HepG2 (cell line): ENCODE measurements at regions not wholly inside any gene's neighbourhood (a gene's known extent, or its start where the extent isn't known, plus 50 kb on each side); places are given as distances from the start of the nearest gene placed in this dataset.

Experiments used
- ATAC-seq: fragments of 200-7000 bp; cut with Tn5 transposase; 3 replicates; pipeline ENCODE4 v1.9.1; 2020; ENCODE audit warnings: mild to moderate bottlenecking, moderate library complexity
- BruUV-seq: library from RNA; stranded (reverse); fragments of 400-500 nt; replicated peaks from 2 replicates; lab custom pipeline; 2021; lab: Mats Ljungman, UMichigan
- CTCF ChIA-PET: fragments of 300-600 bp; formaldehyde crosslinking; extraction: SDS; loops from one replicate; lab custom pipeline; 2021; ENCODE audit warnings: low total read pairs, inconsistent platforms, low intra/inter-chr PET ratio; lab: Yijun Ruan, JAX
- POLR2A ChIA-PET: fragments of 350-600 bp; sonication (Branson Sonifier 250); formaldehyde crosslinking; loops from one replicate; lab custom pipeline; 2020; ENCODE audit warnings: antibody characterized with exemption, inconsistent platforms; lab: Yijun Ruan, JAX
- DNase-seq: peaks from one replicate; pipeline ENCODE4 v3.0.0-alpha.2; 2015; ENCODE audit warnings: low spot score
- FAIRE-seq: peaks from 3 replicates; lab custom pipeline; 2011; peaks lifted over from hg19 to GRCh38; lab: Jason Lieb, UNC
- H2AFZ ChIP-seq: one replicate; pipeline ENCODE4 v1.6.1; 2011; ENCODE audit warnings: low read length, inconsistent platforms
- H3K27ac ChIP-seq: fragments of 300-600 bp; 3 replicates; pipeline ENCODE4 v1.8.0; 2011; ENCODE audit warnings: mixed run types, mild to moderate bottlenecking, mixed read lengths, low read length, inconsistent platforms; ENCODE audit not compliant: insufficient read depth; ENCODE audit errors: extremely low read length
- H3K27me3 ChIP-seq, 2 experiments: fragments of 200-600 bp in 1 of 2; 2 replicates in 1 of 2; 3 replicates in 1 of 2; pipeline versions ENCODE4 v1.6.0 to v1.8.0; 2011; ENCODE audit warnings: low read length in 2 of 2, mild to moderate bottlenecking in 2 of 2, moderate library complexity in 2 of 2, inconsistent platforms in 1 of 2; ENCODE audit not compliant: insufficient read depth in 2 of 2, control insufficient read depth in 1 of 2
- H3K36me3 ChIP-seq, 2 experiments: fragments of 200-600 bp in 1 of 2; replicated peaks in 1 of 2; 2 replicates in 1 of 2; 3 replicates in 1 of 2; pipeline versions ENCODE4 v1.5.1 to v1.8.0; 2011; ENCODE audit warnings: low read length in 2 of 2, inconsistent platforms in 1 of 2; ENCODE audit not compliant: insufficient read depth in 2 of 2, control insufficient read depth in 1 of 2
- H3K4me1 ChIP-seq: 2 replicates; pipeline ENCODE4 v1.5.1; 2012; ENCODE audit warnings: low read length, inconsistent platforms; ENCODE audit not compliant: insufficient read depth
- H3K4me2 ChIP-seq: 2 replicates; pipeline ENCODE4 v1.6.0; 2011; ENCODE audit warnings: low read depth, low read length, inconsistent platforms
- H3K4me3 ChIP-seq, 3 experiments: fragments of 200-600 bp in 1 of 3; sonication (generic), shearing (Covaris generic) in 1 of 3; replicated peaks in 1 of 3; 2 replicates each; pipeline ENCODE4 v1.5.1; 2011 to 2016; ENCODE audit warnings: low read length in 3 of 3, inconsistent platforms in 2 of 3, low read depth in 2 of 3, mild to moderate bottlenecking in 2 of 3, control low read depth in 1 of 3, mixed read lengths in 1 of 3; ENCODE audit not compliant: insufficient read depth in 1 of 3
- H3K79me2 ChIP-seq: one replicate; pipeline ENCODE4 v1.6.1; 2011; ENCODE audit warnings: low read length, inconsistent platforms; ENCODE audit not compliant: insufficient read depth
- H3K9ac ChIP-seq: 2 replicates; pipeline ENCODE4 v1.6.0; 2011; ENCODE audit warnings: mild to moderate bottlenecking, low read depth, low read length, inconsistent platforms; ENCODE audit not compliant: insufficient read depth
- H3K9me3 ChIP-seq: 2 replicates; pipeline ENCODE4 v1.5.1; 2012; ENCODE audit warnings: mild to moderate bottlenecking, low read length
- H4K20me1 ChIP-seq: 2 replicates; pipeline ENCODE4 v1.6.0; 2011; ENCODE audit warnings: inconsistent platforms, mild to moderate bottlenecking, low read length, moderate library complexity; ENCODE audit not compliant: insufficient read depth
- ATF2 ChIP-seq: sonication (generic); formaldehyde crosslinking; IDR thresholded peaks from 2 replicates; pipeline ENCODE4 v1.4.0; 2020; ENCODE audit warnings: missing genetic modification reagents
- ESRRA ChIP-seq: sonication (generic); formaldehyde crosslinking; IDR thresholded peaks from 2 replicates; pipeline ENCODE4 v1.5.1; 2020; ENCODE audit warnings: mild to moderate bottlenecking, low read depth, missing genetic modification reagents
- HNRNPH1 ChIP-seq: fragments of 200-400 bp; formaldehyde crosslinking; optimal IDR thresholded peaks from 2 replicates; pipeline ENCODE3; 2017; ENCODE audit warnings: mild to moderate bottlenecking, low read depth, low read length
- ISX ChIP-seq: sonication (generic); formaldehyde crosslinking; conservative IDR thresholded peaks from 2 replicates; pipeline ENCODE4 v1.5.0; 2020; ENCODE audit warnings: missing genetic modification reagents
- KDM5A ChIP-seq: fragments of 200-600 bp; sonication (generic); IDR thresholded peaks from 2 replicates; pipeline ENCODE4 v1.7.0; 2018; ENCODE audit warnings: antibody characterized with exemption, mild to moderate bottlenecking, low read length, borderline replicate concordance
- WGBS: methylation state at CpG from one replicate; pipeline ENCODE4 v1.1.6; 2017; ENCODE audit warnings: low lambda C conversion rate; 5-methylcytosine and 5-hydroxymethylcytosine counted together
- in situ Hi-C: cut with HindIII; loops from 2 replicates; pipeline ENCODE4 v1.10.0; 2017; ENCODE audit warnings: low pct_unique_long_range_greater_than_20kb; ENCODE audit not compliant: extremely low pct_ligation_motif_present
- intact Hi-C: fragments of 100-400 bp; cut with micrococcal nuclease; formaldehyde crosslinking; loops from one replicate; pipeline ENCODE4 v1.10.0; 2022; ENCODE audit not compliant: unreplicated experiment
- TF ChIP-seq, protein P1 (sequence below): fragments of 450-650 bp; IDR thresholded peaks from 2 replicates; pipeline ENCODE4 v1.6.1; 2017

- Histone ChIP-seq H3K4me3 (no peak overlapping the region), H3K36me3 (no peaks in the 10 kb centered on the region), H3K27ac (no peak overlapping the region), H3K4me2 (no peak overlapping the region), H2AFZ (no peak overlapping the region), H3K4me1 (no peaks in the 10 kb centered on the region), H3K9me3 (no peaks in the 10 kb centered on the region), H3K9ac (no peak overlapping the region), H4K20me1 (no peaks in the 10 kb centered on the region), H3K27me3 (no peaks in the 10 kb centered on the region), H3K79me2 (no peaks in the 10 kb centered on the region)
- FAIRE-seq (no peak), DNase-seq (no peak), ATAC-seq (no peak)
- WGBS, result 68% methylated on average over 5 of the region's 5 CpGs
- intact Hi-C loops (no loop called here), in situ Hi-C loops (no loop called here)
- ChIA-PET POLR2A (no interaction called here), CTCF (no interaction called here)
- no TSS peak for BruUV-seq
- TF ChIP-seq, protein P1, sequence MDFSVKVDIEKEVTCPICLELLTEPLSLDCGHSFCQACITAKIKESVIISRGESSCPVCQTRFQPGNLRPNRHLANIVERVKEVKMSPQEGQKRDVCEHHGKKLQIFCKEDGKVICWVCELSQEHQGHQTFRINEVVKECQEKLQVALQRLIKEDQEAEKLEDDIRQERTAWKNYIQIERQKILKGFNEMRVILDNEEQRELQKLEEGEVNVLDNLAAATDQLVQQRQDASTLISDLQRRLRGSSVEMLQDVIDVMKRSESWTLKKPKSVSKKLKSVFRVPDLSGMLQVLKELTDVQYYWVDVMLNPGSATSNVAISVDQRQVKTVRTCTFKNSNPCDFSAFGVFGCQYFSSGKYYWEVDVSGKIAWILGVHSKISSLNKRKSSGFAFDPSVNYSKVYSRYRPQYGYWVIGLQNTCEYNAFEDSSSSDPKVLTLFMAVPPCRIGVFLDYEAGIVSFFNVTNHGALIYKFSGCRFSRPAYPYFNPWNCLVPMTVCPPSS, result no peak
- TF ChIP-seq ATF2 (CRISPR knock-in tag) (no peak), HNRNPH1 (no peak), ESRRA (CRISPR knock-in tag) (no peak), ISX (CRISPR knock-in tag) (no peak), KDM5A (no peak)
These were observed 366.2 kb upstream of the KITLG start for GRCh38 chr12:88946372-88946997.
